Aorta (tissue), 5 donors: ENCODE measurements at regions not wholly inside any gene's neighbourhood (a gene's known extent, or its start where the extent isn't known, plus 50 kb on each side); places are given as distances from the start of the nearest gene placed in this dataset.

Experiments used
- ATAC-seq: fragments of 200-7000 bp; cut with Tn5 transposase; one replicate; pipeline ENCODE4 v1.9.1; 2022; ENCODE audit warnings: moderate library complexity; ENCODE audit not compliant: low FRiP score
- DNase-seq, 2 donors: peaks; one replicate each; pipeline ENCODE4 v3.0.0-alpha.2; 2020
- H3K27ac ChIP-seq, 2 donors: one replicate each; pipeline ENCODE4 v1.5.1; 2013; ENCODE audit warnings: low read length in 2 of 2, mild to moderate bottlenecking in 2 of 2, moderate library complexity in 2 of 2, control low read depth in 1 of 2, inconsistent platforms in 1 of 2, low read depth in 1 of 2
- H3K27me3 ChIP-seq, 2 donors: one replicate each; pipeline ENCODE4 v1.6.1; 2013; ENCODE audit warnings: control low read depth in 1 of 2, low read length in 1 of 2, mild to moderate bottlenecking in 1 of 2, moderate library complexity in 1 of 2; ENCODE audit not compliant: insufficient read depth in 2 of 2, control insufficient read depth in 1 of 2
- H3K36me3 ChIP-seq, 2 donors: one replicate each; pipeline ENCODE4 v1.6.1; 2013; ENCODE audit warnings: control low read depth in 1 of 2, low read length in 1 of 2, mild to moderate bottlenecking in 1 of 2; ENCODE audit not compliant: insufficient read depth in 2 of 2, control insufficient read depth in 1 of 2
- H3K4me1 ChIP-seq, 2 donors: one replicate each; pipeline ENCODE4 v1.6.1; 2013; ENCODE audit warnings: low read length in 2 of 2, control low read depth in 1 of 2, mild to moderate bottlenecking in 1 of 2, moderate library complexity in 1 of 2; ENCODE audit not compliant: insufficient read depth in 2 of 2, control insufficient read depth in 1 of 2
- H3K4me3 ChIP-seq, 2 donors: one replicate each; pipeline ENCODE4 v1.5.1; 2013; ENCODE audit warnings: low read length in 2 of 2, control low read depth in 1 of 2, mild to moderate bottlenecking in 1 of 2
- H3K9me3 ChIP-seq: one replicate; pipeline ENCODE4 v1.6.1; 2013; ENCODE audit warnings: mild to moderate bottlenecking, low read length; ENCODE audit not compliant: control insufficient read depth
- WGBS, 2 donors: extraction: QIAGEN DNeasy Blood & Tissue Kit; methylation state at CpG; one replicate each; pipeline ENCODE4 v1.1.7; 2013; 5-methylcytosine and 5-hydroxymethylcytosine counted together
- intact Hi-C, 2 donors: fragments of 100-400 bp; cut with DNase I; formaldehyde crosslinking; loops; one replicate each; pipeline versions ENCODE4 v1.14.2 to v1.15.0; 2022
- donor health status: healthy with polysubstance abuse.
- donor health status: Bipolar disorder and iron deficiency.
- donor health status: DM: no; HTN: no; CAD: no.
- donor health status: DM: no; HTN: no; CAD: no.
- donor health status: DM: yes; HTN: yes; CAD: no.

- Histone ChIP-seq H3K9me3 (no peaks in the 10 kb centered on the region), H3K27me3 (no peaks in the 10 kb centered on the region), H3K4me3 (no peak overlapping the region), H3K4me1 (no peaks in the 10 kb centered on the region), H3K36me3 (no peaks in the 10 kb centered on the region), H3K27ac (no peak overlapping the region)
- intact Hi-C loops = no loop called here
- DNase-seq (no peak), ATAC-seq (no peak)
- WGBS, 2 donors = 70 to 72% methylated on average over 2 of the region's 2 CpGs
These were observed 972.2 kb downstream of the TTLL7 start for GRCh38 chr1:83026745-83027144.

DNA sequence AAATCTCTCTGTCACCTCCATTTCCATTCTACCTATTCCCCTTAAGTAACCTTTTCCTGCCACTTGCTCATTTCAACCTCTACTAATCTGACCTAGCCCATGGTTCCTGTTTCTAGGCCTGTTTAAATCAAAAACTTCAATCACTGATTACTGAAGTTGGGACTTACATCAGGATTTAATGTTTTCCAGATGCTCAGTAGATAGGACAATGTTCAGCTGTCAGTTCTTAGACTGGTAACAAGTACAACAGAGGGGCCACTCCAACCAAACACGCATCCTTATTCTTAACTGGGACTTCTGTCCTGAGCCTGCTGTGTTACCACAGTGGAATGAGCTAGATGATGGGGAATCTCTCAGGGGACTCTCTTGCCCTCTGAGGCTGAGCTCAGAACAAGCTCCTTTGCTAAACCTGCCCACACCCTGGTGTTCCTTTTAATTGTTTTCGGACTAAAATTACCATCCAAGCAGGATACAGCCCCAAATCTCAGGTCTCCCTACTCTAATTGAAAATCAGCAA lies 974.6 kb downstream of the TTLL7 start:
- ATAC-seq = no peak
- 95 to 96% methylated on average over 2 of the region's 2 CpGs for WGBS, 2 donors
- DNase-seq = no peak
- Histone ChIP-seq H3K27me3 (no peaks in the 10 kb centered on the region), H3K9me3 (no peaks in the 10 kb centered on the region), H3K4me3 (no peak overlapping the region), H3K27ac (no peak overlapping the region), H3K36me3 (no peaks in the 10 kb centered on the region), H3K4me1 (no peaks in the 10 kb centered on the region)
- intact Hi-C loops = no loop called here

GRCh38 chr1:83023212-83023611 lies 975.7 kb downstream of the TTLL7 start:
- WGBS, 2 donors = 94 to 98% methylated on average over 2 of the region's 2 CpGs
- H3K4me1 ChIP-seq = no peaks in the 10 kb centered on the region
- H3K4me3 ChIP-seq = no peak overlapping the region
- no peaks in the 10 kb centered on the region for H3K9me3 ChIP-seq
- H3K36me3 ChIP-seq = no peaks in the 10 kb centered on the region
- intact Hi-C loops = no loop called here
- DNase-seq (no peak), ATAC-seq (no peak)
- H3K27me3 ChIP-seq = no peaks in the 10 kb centered on the region
- H3K27ac ChIP-seq = no peak overlapping the region

- WGBS, 2 donors = 93 to 97% methylated on average over 1 of the region's 1 CpG
- no peak for ATAC-seq
- DNase-seq = no peak
- H3K4me1 ChIP-seq = no peaks in the 10 kb centered on the region
- intact Hi-C loops = no loop called here
- H3K27me3 ChIP-seq = no peaks in the 10 kb centered on the region
- no peaks in the 10 kb centered on the region for H3K9me3 ChIP-seq
- no peak overlapping the region for H3K27ac ChIP-seq
- H3K36me3 ChIP-seq = no peaks in the 10 kb centered on the region
- H3K4me3 ChIP-seq = no peak overlapping the region
These were observed 976.7 kb downstream of the TTLL7 start for GRCh38 chr1:83022206-83022605.

DNA sequence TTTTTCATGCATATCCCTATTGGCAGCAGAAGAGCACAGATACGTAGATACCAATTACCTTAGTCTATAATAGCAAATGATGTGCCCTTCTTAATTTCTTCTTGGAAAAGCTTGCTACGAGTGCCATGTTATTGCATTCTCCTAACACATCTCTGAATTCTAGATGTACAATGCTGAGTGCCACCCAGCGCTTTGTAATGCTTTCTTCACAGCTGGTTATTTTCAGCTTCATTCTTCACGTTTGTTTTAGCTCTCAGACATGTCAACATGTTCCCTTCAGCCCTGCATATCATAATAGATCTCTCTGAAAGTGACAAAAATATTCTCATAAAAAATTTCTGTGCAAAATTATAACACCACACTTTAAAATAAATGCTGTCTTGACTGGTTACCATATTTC lies 981.2 kb downstream of the TTLL7 start:
- 21 to 29% methylated on average over 4 of the region's 4 CpGs for WGBS, 2 donors
- ATAC-seq = no peak
- Histone ChIP-seq H3K4me1 (no peaks in the 10 kb centered on the region), H3K27me3 (no peaks in the 10 kb centered on the region), H3K36me3 (no peaks in the 10 kb centered on the region), H3K4me3 (no peak overlapping the region), H3K27ac (no peak overlapping the region), H3K9me3 (no peaks in the 10 kb centered on the region)
- intact Hi-C loops = no loop called here
- DNase-seq = no peak

GRCh38 chr1:83017276-83017675 lies 981.7 kb downstream of the TTLL7 start:
- intact Hi-C loops = no loop called here
- Histone ChIP-seq H3K36me3 (no peaks in the 10 kb centered on the region), H3K27me3 (no peaks in the 10 kb centered on the region), H3K4me3 (no peak overlapping the region), H3K9me3 (no peaks in the 10 kb centered on the region), H3K27ac (no peak overlapping the region), H3K4me1 (no peaks in the 10 kb centered on the region)
- 83 to 87% methylated on average over 1 of the region's 1 CpG for WGBS, 2 donors
- ATAC-seq (no peak), DNase-seq (no peak)

GRCh38 chr1:83016354-83016849 lies 982.5 kb downstream of the TTLL7 start:
- WGBS, 2 donors = 81 to 84% methylated on average over 1 of the region's 1 CpG
- ATAC-seq = no peak
- no peaks in the 10 kb centered on the region for H3K27me3 ChIP-seq

DNA sequence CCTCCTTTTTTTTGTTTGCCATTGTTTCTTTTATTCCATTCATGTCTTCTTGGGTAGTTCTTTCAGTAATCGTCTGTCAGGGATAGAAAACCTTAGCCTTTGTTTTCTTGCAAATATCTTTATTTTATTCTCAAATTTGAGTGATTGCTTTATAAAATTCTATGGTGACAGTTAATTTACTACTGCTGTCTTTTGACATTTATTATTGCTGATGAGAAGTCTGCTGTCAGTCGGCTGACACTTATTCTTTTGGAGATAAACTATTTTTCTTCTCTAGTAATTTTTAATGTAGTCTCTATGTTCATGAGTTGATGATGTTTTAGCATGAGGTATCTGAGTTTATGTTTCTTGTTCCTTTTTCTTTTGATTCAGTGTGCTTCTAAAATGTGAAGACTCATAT lies 983.8 kb downstream of the TTLL7 start:
- H3K4me1 ChIP-seq = no peaks in the 10 kb centered on the region
- intact Hi-C loops = no loop called here
- WGBS, 2 donors = 90 to 92% methylated on average over 2 of the region's 2 CpGs

More at GRCh38 chr1:83016354-83016849, 982.5 kb downstream of the TTLL7 start:
- intact Hi-C loops = no loop called here
- H3K9me3 ChIP-seq = no peaks in the 10 kb centered on the region
- no peak overlapping the region for H3K27ac ChIP-seq
- no peaks in the 10 kb centered on the region for H3K4me1 ChIP-seq
- H3K36me3 ChIP-seq = no peaks in the 10 kb centered on the region
- DNase-seq = no peak
- no peak overlapping the region for H3K4me3 ChIP-seq

DNA sequence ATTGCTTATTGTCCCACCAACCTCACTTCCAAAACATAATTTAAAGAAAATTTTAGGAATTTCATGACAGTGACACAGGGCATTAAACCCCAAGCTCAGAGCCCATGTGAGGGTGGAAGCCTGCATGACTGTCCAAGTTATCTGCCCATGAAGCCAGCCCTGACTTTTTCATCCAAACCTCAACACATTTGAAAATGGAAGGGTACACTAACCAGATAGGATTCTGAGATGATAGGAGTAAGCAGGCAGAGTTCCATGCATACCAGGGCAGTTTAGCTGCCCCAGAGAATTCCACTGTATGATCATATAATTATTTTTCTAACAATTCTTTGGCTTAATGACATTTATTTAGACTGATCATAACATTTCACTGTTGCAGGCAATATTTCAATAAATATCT lies 986.0 kb downstream of the TTLL7 start:
- H3K27me3 ChIP-seq = no peaks in the 10 kb centered on the region
- H3K9me3 ChIP-seq = no peaks in the 10 kb centered on the region
- intact Hi-C loops = no loop called here
- no peaks in the 10 kb centered on the region for H3K36me3 ChIP-seq
- H3K4me1 ChIP-seq = no peaks in the 10 kb centered on the region
- no peak for ATAC-seq
- H3K4me3 ChIP-seq = no peak overlapping the region
- DNase-seq = no peak
- H3K27ac ChIP-seq = no peak overlapping the region

More for the DNA sequence above, 983.8 kb downstream of the TTLL7 start:
- no peaks in the 10 kb centered on the region for H3K9me3 ChIP-seq
- ATAC-seq (no peak), DNase-seq (no peak)
- H3K27me3 ChIP-seq = no peaks in the 10 kb centered on the region
- H3K36me3 ChIP-seq = no peaks in the 10 kb centered on the region
- H3K4me3 ChIP-seq = no peak overlapping the region
- H3K27ac ChIP-seq = no peak overlapping the region
